WTC11 (cell line): ENCODE measurements at regions not wholly inside any gene's neighbourhood (a gene's known extent, or its start where the extent isn't known, plus 50 kb on each side); places are given as distances from the start of the nearest gene placed in this dataset.

Experiments used
- ATAC-seq: fragments of 200-7000 bp; cut with Tn5 transposase; 2 replicates; pipeline ENCODE4 v1.10.0; 2021; ENCODE audit warnings: mild to moderate bottlenecking, moderate library complexity
- CTCF ChIA-PET: fragments of 300-600 bp; sonication (Branson Sonifier 250); formaldehyde crosslinking; loops from one replicate; lab custom pipeline; 2021; ENCODE audit warnings: antibody characterized with exemption; lab: Charles Lee
- POLR2A ChIA-PET: fragments of 350-600 bp; sonication (Branson Sonifier 250); formaldehyde crosslinking; loops from one replicate; lab custom pipeline; 2021; ENCODE audit warnings: antibody characterized with exemption; lab: Charles Lee
- DNase-seq: peaks from one replicate; pipeline ENCODE4 v3.0.0; 2021; ENCODE audit warnings: low spot score
- H3K27ac Mint-ChIP-seq: 2 replicates; pipeline ENCODE4 v1.8.0; 2021; ENCODE audit warnings: mixed read lengths
- H3K27me3 Mint-ChIP-seq: 2 replicates; pipeline ENCODE4 v1.8.0; 2021; ENCODE audit warnings: low read depth, mild to moderate bottlenecking, moderate library complexity, mixed read lengths
- H3K36me3 Mint-ChIP-seq: 2 replicates; pipeline ENCODE4 v1.8.0; 2021; ENCODE audit warnings: mixed read lengths
- H3K4me1 Mint-ChIP-seq: 2 replicates; pipeline ENCODE4 v1.8.0; 2022; ENCODE audit warnings: mixed read lengths
- H3K4me3 Mint-ChIP-seq: 2 replicates; pipeline ENCODE4 v1.8.0; 2021; ENCODE audit warnings: mild to moderate bottlenecking, moderate library complexity, mixed read lengths
- H3K9me3 Mint-ChIP-seq: 2 replicates; pipeline ENCODE4 v1.8.0; 2021; ENCODE audit warnings: mixed read lengths
- AFF4 ChIP-seq: sonication (generic); formaldehyde crosslinking; IDR thresholded peaks from 2 replicates; pipeline ENCODE4 v1.8.1; 2023; ENCODE audit warnings: mild to moderate bottlenecking, missing genetic modification reagents, borderline replicate concordance
- ATF2 ChIP-seq: sonication (generic); formaldehyde crosslinking; IDR thresholded peaks from 2 replicates; pipeline ENCODE4 v1.8.1; 2022; ENCODE audit warnings: low read depth, missing genetic modification reagents, borderline replicate concordance
- CREM ChIP-seq: sonication (generic); formaldehyde crosslinking; IDR thresholded peaks from 2 replicates; pipeline ENCODE4 v1.8.1; 2022; ENCODE audit warnings: mild to moderate bottlenecking, missing genetic modification reagents, moderate library complexity
- E2F4 ChIP-seq: sonication (generic); formaldehyde crosslinking; IDR thresholded peaks from 2 replicates; pipeline ENCODE4 v1.8.1; 2022; ENCODE audit warnings: low read depth, mild to moderate bottlenecking, moderate library complexity, missing genetic modification reagents, borderline replicate concordance
- ELF4 ChIP-seq: sonication (generic); formaldehyde crosslinking; IDR thresholded peaks from 2 replicates; pipeline ENCODE4 v1.8.1; 2022; ENCODE audit warnings: low read depth, mild to moderate bottlenecking, moderate library complexity, missing genetic modification reagents
- FOXP1 ChIP-seq: sonication (generic); formaldehyde crosslinking; IDR thresholded peaks from 2 replicates; pipeline ENCODE4 v1.8.0; 2022; ENCODE audit warnings: missing genetic modification reagents, mild to moderate bottlenecking, moderate library complexity, borderline replicate concordance
- HMGA2 ChIP-seq: fragments of 250-450 bp; sonication (Bioruptor Pico); IDR thresholded peaks from 2 replicates; pipeline ENCODE4 v1.4.0; 2021; ENCODE audit warnings: mild to moderate bottlenecking, moderate library complexity
- MXD4 ChIP-seq: fragments of 250-450 bp; sonication (Bioruptor Pico); IDR thresholded peaks from 2 replicates; pipeline ENCODE4 v1.8.0; 2021; ENCODE audit warnings: mild to moderate bottlenecking, moderate library complexity, borderline replicate concordance
- NFE2L1 ChIP-seq: sonication (generic); formaldehyde crosslinking; IDR thresholded peaks from 2 replicates; pipeline ENCODE4 v1.8.1; 2023; ENCODE audit warnings: missing genetic modification reagents
- NR3C1 ChIP-seq: sonication (generic); formaldehyde crosslinking; conservative IDR thresholded peaks from 2 replicates; pipeline ENCODE4 v1.8.1; 2023; ENCODE audit warnings: low read depth, mild to moderate bottlenecking, missing genetic modification reagents
- OVOL2 ChIP-seq: fragments of 250-450 bp; sonication (Bioruptor Pico); IDR thresholded peaks from 2 replicates; pipeline ENCODE4 v1.9.0; 2021; ENCODE audit warnings: mild to moderate bottlenecking, borderline replicate concordance
- SP1 ChIP-seq: sonication (generic); formaldehyde crosslinking; conservative IDR thresholded peaks from 2 replicates; pipeline ENCODE4 v1.8.1; 2022; ENCODE audit warnings: missing genetic modification reagents
- TP53 ChIP-seq: sonication (generic); formaldehyde crosslinking; IDR thresholded peaks from 2 replicates; pipeline ENCODE4 v1.8.1; 2023; ENCODE audit warnings: mild to moderate bottlenecking, missing genetic modification reagents
- ZMAT4 ChIP-seq: fragments of 250-450 bp; sonication (Bioruptor Pico); IDR thresholded peaks from 2 replicates; pipeline ENCODE4 v1.9.0; 2021; ENCODE audit warnings: mild to moderate bottlenecking
- ZNF219 ChIP-seq: sonication (generic); formaldehyde crosslinking; IDR thresholded peaks from 2 replicates; pipeline ENCODE4 v1.8.0; 2023; ENCODE audit warnings: missing genetic modification reagents, mild to moderate bottlenecking, borderline replicate concordance
- ZNF232 ChIP-seq: sonication (generic); formaldehyde crosslinking; IDR thresholded peaks from 2 replicates; pipeline ENCODE4 v1.8.0; 2022; ENCODE audit warnings: mild to moderate bottlenecking, missing genetic modification reagents
- ZNF263 ChIP-seq: sonication (generic); formaldehyde crosslinking; IDR thresholded peaks from 2 replicates; pipeline ENCODE4 v1.8.1; 2022; ENCODE audit warnings: low read depth, mild to moderate bottlenecking, moderate library complexity, missing genetic modification reagents
- ZNF317 ChIP-seq: sonication (generic); formaldehyde crosslinking; IDR thresholded peaks from 2 replicates; pipeline ENCODE4 v1.8.1; 2023; ENCODE audit warnings: low read depth, mild to moderate bottlenecking, moderate library complexity, missing genetic modification reagents, borderline replicate concordance
- ZNF416 ChIP-seq: fragments of 250-450 bp; sonication (Bioruptor Pico); IDR thresholded peaks from 2 replicates; pipeline ENCODE4 v1.9.0; 2021; ENCODE audit warnings: mild to moderate bottlenecking, inconsistent platforms
- ZNF423 ChIP-seq: fragments of 250-450 bp; sonication (Bioruptor Pico); IDR thresholded peaks from 2 replicates; pipeline ENCODE4 v2.1.2; 2022; ENCODE audit warnings: mild to moderate bottlenecking, moderate library complexity
- ZNF425 ChIP-seq: fragments of 250-450 bp; sonication (Bioruptor Pico); conservative IDR thresholded peaks from 2 replicates; pipeline ENCODE4 v1.9.0; 2021; ENCODE audit warnings: mild to moderate bottlenecking
- ZSCAN18 ChIP-seq: fragments of 250-450 bp; sonication (Bioruptor Pico); IDR thresholded peaks from 2 replicates; pipeline ENCODE4 v2.1.2; 2022; ENCODE audit warnings: mild to moderate bottlenecking, moderate library complexity

GRCh38 chr4:58477950-58478349, 1367.8 kb upstream of the IGFBP7 start (continued):
- TF ChIP-seq TP53 (no peak), ZNF416 (CRISPR knock-in tag) (no peak)

GRCh38 chr4:58477513-58477912, 1367.3 kb upstream of the IGFBP7 start:
- 0 out of 2 replicates have a peak, but pooled peaks cover 5% of the 10 kb centered on the region for H3K4me1 Mint-ChIP-seq
- no peak overlapping the region for H3K27ac Mint-ChIP-seq
- POLR2A ChIA-PET = no interaction called here
- no peak overlapping the region for H3K4me3 Mint-ChIP-seq
- H3K27me3 Mint-ChIP-seq = no peaks in the 10 kb centered on the region
- DNase-seq (no peak), ATAC-seq (no peak)
- peaks cover 7% of the 10 kb centered on the region for H3K9me3 Mint-ChIP-seq
- no peaks in the 10 kb centered on the region for H3K36me3 Mint-ChIP-seq
- TF ChIP-seq FOXP1 (CRISPR knock-in tag) (no peak), HMGA2 (CRISPR knock-in tag) (no peak), NFE2L1 (no peak), ZNF263 (CRISPR knock-in tag) (no peak), ZSCAN18 (CRISPR knock-in tag) (no peak), OVOL2 (no peak), ZNF232 (CRISPR knock-in tag) (no peak), ATF2 (CRISPR knock-in tag) (no peak), ZMAT4 (CRISPR knock-in tag) (no peak), ZNF423 (CRISPR knock-in tag) (no peak), E2F4 (CRISPR knock-in tag) (no peak), ELF4 (CRISPR knock-in tag) (no peak), MXD4 (CRISPR knock-in tag) (no peak), CREM (CRISPR knock-in tag) (no peak), ZNF425 (CRISPR knock-in tag) (no peak), SP1 (no peak)
- CTCF ChIA-PET = no interaction called here

GRCh38 chr4:58475097-58475496, 1364.9 kb upstream of the IGFBP7 start:
- no peaks in the 10 kb centered on the region for H3K36me3 Mint-ChIP-seq
- no peaks in the 10 kb centered on the region for H3K4me1 Mint-ChIP-seq
- no peak overlapping the region for H3K27ac Mint-ChIP-seq
- peaks cover 7% of the 10 kb centered on the region for H3K9me3 Mint-ChIP-seq
- no peaks in the 10 kb centered on the region for H3K27me3 Mint-ChIP-seq
- no peak for ATAC-seq
- no peak overlapping the region for H3K4me3 Mint-ChIP-seq
- no peak for DNase-seq
- POLR2A ChIA-PET = no interaction called here
- CTCF ChIA-PET = no interaction called here
- no peak for TF ChIP-seq AFF4 (CRISPR knock-in tag)
- no peak for TF ChIP-seq SP1
- no peak for TF ChIP-seq NR3C1
- no peak for TF ChIP-seq ZNF219 (CRISPR knock-in tag)
- TF ChIP-seq ZNF317 (CRISPR knock-in tag) = no peak
